Calu3 (cell line): ENCODE measurements at regions not wholly inside any gene's neighbourhood (a gene's known extent, or its start where the extent isn't known, plus 50 kb on each side); places are given as distances from the start of the nearest gene placed in this dataset.

Source experiments
- BruUV-seq: library from RNA; stranded (reverse); fragments of 400-500 nt; replicated peaks from 2 replicates; lab custom pipeline; 2021; lab: Mats Ljungman, UMichigan
- CTCF ChIA-PET: fragments of 300-600 bp; sonication (Branson Sonifier 250); formaldehyde crosslinking; loops from one replicate; lab custom pipeline; 2022; ENCODE audit warnings: antibody characterized with exemption; lab: Charles Lee
- DNase-seq: peaks from one replicate; pipeline ENCODE4 v3.0.0; 2022
- H3K27ac Mint-ChIP-seq: one replicate; pipeline ENCODE4 v1.8.0; 2022; ENCODE audit warnings: mixed read lengths; ENCODE audit not compliant: unreplicated experiment
- H3K27me3 Mint-ChIP-seq: one replicate; pipeline ENCODE4 v1.8.0; 2022; ENCODE audit warnings: mixed read lengths; ENCODE audit not compliant: unreplicated experiment
- H3K36me3 Mint-ChIP-seq: one replicate; pipeline ENCODE4 v1.8.0; 2022; ENCODE audit warnings: mild to moderate bottlenecking, moderate library complexity, mixed read lengths; ENCODE audit not compliant: insufficient read depth, unreplicated experiment
- H3K4me1 Mint-ChIP-seq: one replicate; pipeline ENCODE4 v1.8.0; 2022; ENCODE audit warnings: mild to moderate bottlenecking, low read depth, mixed read lengths; ENCODE audit not compliant: unreplicated experiment
- H3K4me3 Mint-ChIP-seq: one replicate; pipeline ENCODE4 v1.8.0; 2022; ENCODE audit warnings: mild to moderate bottlenecking, low read depth, moderate library complexity, mixed read lengths; ENCODE audit not compliant: unreplicated experiment
- H3K9me3 Mint-ChIP-seq: one replicate; pipeline ENCODE4 v1.8.0; 2022; ENCODE audit warnings: low read depth, mixed read lengths; ENCODE audit not compliant: unreplicated experiment
- intact Hi-C: fragments of 100-400 bp; cut with micrococcal nuclease; formaldehyde crosslinking; loops from one replicate; pipeline ENCODE4 v1.10.0; 2022; ENCODE audit not compliant: unreplicated experiment
- TF ChIP-seq, protein P1 (sequence below): fragments of 200-600 bp; IDR thresholded peaks from one replicate; pipeline ENCODE4 v1.8.0; 2022; ENCODE audit warnings: antibody characterized with exemption; ENCODE audit not compliant: unreplicated experiment

DNA sequence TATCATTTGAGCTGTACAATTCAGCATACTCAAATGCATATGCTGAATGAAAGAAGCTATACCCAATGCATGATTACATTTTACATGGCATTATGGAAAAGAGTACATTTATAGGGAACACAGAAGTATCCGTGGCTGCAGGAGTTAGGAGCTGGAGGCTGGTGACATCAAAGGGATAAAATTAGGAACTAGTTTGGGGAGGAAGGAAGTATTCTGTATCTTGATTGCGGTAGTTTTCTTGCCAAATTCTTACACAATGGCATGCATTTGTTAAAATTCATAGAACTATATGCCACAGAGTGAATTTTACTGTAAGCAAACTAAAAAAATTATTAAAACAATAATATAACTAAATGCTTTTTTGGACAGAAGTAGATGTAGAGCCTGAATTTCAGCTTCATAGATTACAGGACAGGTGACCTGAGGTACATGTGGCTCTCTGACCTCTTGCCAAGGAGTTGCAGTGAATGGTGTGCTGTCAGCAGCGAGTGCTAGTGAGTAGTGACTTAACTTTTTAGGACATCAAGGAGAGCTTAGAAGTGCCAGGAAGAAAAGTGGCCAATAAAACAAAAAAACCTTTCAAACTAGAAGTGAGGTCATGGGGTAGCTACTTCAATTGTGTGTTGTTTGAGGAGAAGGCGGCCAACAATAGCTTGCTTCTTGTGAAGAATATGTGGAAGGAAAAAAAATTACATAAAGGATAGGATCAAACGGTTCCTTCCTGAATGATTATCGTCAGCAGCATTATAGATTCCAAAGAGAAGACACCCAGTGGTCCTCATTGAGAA, 514.9 kb upstream of the CLINT1 start:
- Mint-ChIP-seq H3K27me3 (no peaks in the 10 kb centered on the region), H3K36me3 (no peaks in the 10 kb centered on the region), H3K27ac (no peak overlapping the region), H3K4me1 (no peaks in the 10 kb centered on the region), H3K4me3 (no peak overlapping the region), H3K9me3 (peaks cover 8% of the 10 kb centered on the region)
- no TSS peak for BruUV-seq
- CTCF ChIA-PET = no interaction called here
- TF ChIP-seq, protein P1, sequence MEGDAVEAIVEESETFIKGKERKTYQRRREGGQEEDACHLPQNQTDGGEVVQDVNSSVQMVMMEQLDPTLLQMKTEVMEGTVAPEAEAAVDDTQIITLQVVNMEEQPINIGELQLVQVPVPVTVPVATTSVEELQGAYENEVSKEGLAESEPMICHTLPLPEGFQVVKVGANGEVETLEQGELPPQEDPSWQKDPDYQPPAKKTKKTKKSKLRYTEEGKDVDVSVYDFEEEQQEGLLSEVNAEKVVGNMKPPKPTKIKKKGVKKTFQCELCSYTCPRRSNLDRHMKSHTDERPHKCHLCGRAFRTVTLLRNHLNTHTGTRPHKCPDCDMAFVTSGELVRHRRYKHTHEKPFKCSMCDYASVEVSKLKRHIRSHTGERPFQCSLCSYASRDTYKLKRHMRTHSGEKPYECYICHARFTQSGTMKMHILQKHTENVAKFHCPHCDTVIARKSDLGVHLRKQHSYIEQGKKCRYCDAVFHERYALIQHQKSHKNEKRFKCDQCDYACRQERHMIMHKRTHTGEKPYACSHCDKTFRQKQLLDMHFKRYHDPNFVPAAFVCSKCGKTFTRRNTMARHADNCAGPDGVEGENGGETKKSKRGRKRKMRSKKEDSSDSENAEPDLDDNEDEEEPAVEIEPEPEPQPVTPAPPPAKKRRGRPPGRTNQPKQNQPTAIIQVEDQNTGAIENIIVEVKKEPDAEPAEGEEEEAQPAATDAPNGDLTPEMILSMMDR = no peak
- DNase-seq = no peak
- intact Hi-C loops = no loop called here

DNA sequence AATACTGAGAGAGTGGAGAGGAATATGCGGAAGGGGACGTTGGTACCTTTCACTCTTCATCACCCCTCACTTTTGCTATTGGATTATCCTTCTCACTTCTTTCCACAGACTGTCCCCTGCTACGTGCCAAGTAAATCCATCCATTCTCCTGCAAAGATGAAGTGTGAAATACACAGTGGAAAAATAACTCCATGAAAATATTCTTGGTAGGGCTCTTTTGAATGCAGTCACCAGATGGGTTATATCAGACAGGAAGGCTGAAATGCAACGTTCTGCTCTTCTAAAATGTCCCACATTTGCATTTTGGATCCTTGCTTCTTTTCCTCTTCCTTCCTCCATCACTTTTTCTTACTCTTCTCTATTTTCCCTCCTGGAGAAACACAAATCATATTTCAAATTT, 510.3 kb upstream of the CLINT1 start:
- intact Hi-C loops = no loop called here
- H3K4me3 Mint-ChIP-seq = no peak overlapping the region

DNA sequence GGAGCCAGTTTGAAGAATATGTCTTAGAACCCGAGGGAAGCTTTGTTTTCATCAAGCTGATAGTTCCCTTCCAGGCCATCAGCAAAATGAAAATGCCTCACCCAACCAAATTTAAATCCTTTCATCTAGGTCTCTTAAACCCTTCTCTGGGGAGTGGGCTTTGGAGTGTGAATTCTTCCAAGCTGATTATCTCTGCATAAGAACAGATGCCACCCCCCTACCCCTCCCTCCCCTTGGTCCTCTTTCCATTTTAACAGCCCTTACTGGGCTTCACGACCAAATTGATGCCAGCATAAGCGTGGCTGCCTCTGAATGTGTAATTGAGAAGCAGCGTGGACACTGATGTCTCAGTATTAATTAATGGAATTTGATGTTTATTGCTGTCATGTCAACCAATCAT, 509.7 kb upstream of the CLINT1 start:
- H3K4me3 Mint-ChIP-seq = no peak overlapping the region
- no peak for DNase-seq
- CTCF ChIA-PET = interaction anchor here (0.6 kb wide), 1 partner anchor 1573 kb away, joined by 3 read pairs; no protein-coding TSS in a partner anchor
- TF ChIP-seq, protein P1 = no peak
- no peak overlapping the region for H3K27ac Mint-ChIP-seq
- no peaks in the 10 kb centered on the region for H3K4me1 Mint-ChIP-seq
- H3K27me3 Mint-ChIP-seq = no peaks in the 10 kb centered on the region
- intact Hi-C loops = no loop called here
- peaks cover 7% of the 10 kb centered on the region for H3K9me3 Mint-ChIP-seq
- no TSS peak for BruUV-seq
- no peaks in the 10 kb centered on the region for H3K36me3 Mint-ChIP-seq

More for the DNA sequence above, 510.3 kb upstream of the CLINT1 start:
- TF ChIP-seq, protein P1 = no peak
- DNase-seq = no peak
- Mint-ChIP-seq H3K36me3 (no peaks in the 10 kb centered on the region), H3K27ac (no peak overlapping the region), H3K9me3 (peaks cover 9% of the 10 kb centered on the region), H3K27me3 (no peaks in the 10 kb centered on the region), H3K4me1 (no peaks in the 10 kb centered on the region)
- no TSS peak for BruUV-seq
- CTCF ChIA-PET = no interaction called here

DNA sequence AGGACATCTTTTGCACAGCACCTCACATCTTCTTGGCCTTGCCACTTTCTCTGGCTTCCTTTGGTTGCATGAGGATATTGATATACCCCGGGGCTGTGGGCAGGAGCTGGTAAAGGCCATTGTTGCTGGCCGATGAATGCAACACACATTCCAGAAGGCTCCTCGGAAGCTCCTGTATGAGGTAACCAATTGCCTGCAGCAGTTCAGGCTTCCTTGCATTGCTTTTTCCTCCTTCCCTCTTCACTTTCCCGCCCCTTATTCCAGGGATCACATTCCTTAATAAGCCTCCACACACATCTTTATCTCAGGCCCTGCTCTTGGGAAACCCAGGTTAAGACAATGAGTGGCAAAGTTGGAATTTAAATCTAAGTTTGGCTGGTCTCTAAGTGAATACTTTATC, 505.4 kb upstream of the CLINT1 start:
- H3K9me3 Mint-ChIP-seq = peaks cover 7% of the 10 kb centered on the region
- H3K4me3 Mint-ChIP-seq = no peak overlapping the region
- CTCF ChIA-PET = no interaction called here
- H3K27me3 Mint-ChIP-seq = no peaks in the 10 kb centered on the region
- BruUV-seq = no TSS peak
- H3K27ac Mint-ChIP-seq = no peak overlapping the region
- TF ChIP-seq, protein P1 = no peak
- H3K36me3 Mint-ChIP-seq = no peaks in the 10 kb centered on the region
- H3K4me1 Mint-ChIP-seq = no peaks in the 10 kb centered on the region
- intact Hi-C loops = no loop called here
- DNase-seq = no peak
